Neural cell (in vitro differentiated cells): ENCODE measurements at regions not wholly inside any gene's neighbourhood (a gene's known extent, or its start where the extent isn't known, plus 50 kb on each side); places are given as distances from the start of the nearest gene placed in this dataset.

Experiments used
- H2AFZ ChIP-seq: fragments of 200-600, 300-800 bp; sonication (generic), shearing (Covaris generic); 2 replicates; pipeline ENCODE4 v1.6.0; 2014; ENCODE audit warnings: low read depth, mild to moderate bottlenecking, antibody characterized with exemption, low read length, moderate library complexity
- H3F3A ChIP-seq: fragments of 200-600 bp; shearing (Covaris generic); 2 replicates; pipeline ENCODE4 v1.6.1; 2016; ENCODE audit warnings: mild to moderate bottlenecking, moderate library complexity, mixed read lengths, antibody characterized with exemption, low read length; ENCODE audit not compliant: insufficient read depth, poor library complexity, severe bottlenecking
- H3K27ac ChIP-seq: fragments of 200-600, 300-800 bp; sonication (generic), shearing (Covaris generic); 2 replicates; pipeline ENCODE4 v1.5.1; 2014; ENCODE audit warnings: mild to moderate bottlenecking, low read length, moderate library complexity
- H3K27me3 ChIP-seq: fragments of 300-800, 200-600 bp; sonication (generic), shearing (Covaris generic); 2 replicates; pipeline ENCODE4 v1.6.0; 2014; ENCODE audit warnings: mild to moderate bottlenecking, low read depth, low read length, moderate library complexity; ENCODE audit not compliant: insufficient read depth
- H3K36me3 ChIP-seq: fragments of 300-800, 200-600 bp; sonication (generic), shearing (Covaris generic); 2 replicates; pipeline ENCODE4 v1.5.1; 2014; ENCODE audit warnings: mild to moderate bottlenecking, antibody characterized with exemption, low read length, moderate library complexity; ENCODE audit not compliant: insufficient read depth
- H3K4me2 ChIP-seq: fragments of 300-800, 200-600 bp; sonication (generic), shearing (Covaris generic); 2 replicates; pipeline ENCODE4 v1.6.0; 2014; ENCODE audit warnings: mild to moderate bottlenecking, low read length
- H3K4me3 ChIP-seq: fragments of 300-800, 200-600 bp; sonication (generic), shearing (Covaris generic); 2 replicates; pipeline ENCODE4 v1.5.1; 2014; ENCODE audit warnings: mild to moderate bottlenecking, low read length, moderate library complexity
- H3K79me2 ChIP-seq: fragments of 200-600 bp; shearing (Covaris generic); replicated peaks from 2 replicates; pipeline ENCODE4 v1.6.0; 2014; ENCODE audit warnings: mild to moderate bottlenecking, low read length, moderate library complexity; ENCODE audit not compliant: insufficient read depth
- H3K9ac ChIP-seq: fragments of 300-800, 200-600 bp; sonication (generic), shearing (Covaris generic); 2 replicates; pipeline ENCODE4 v1.6.1; 2016; ENCODE audit warnings: mild to moderate bottlenecking, low read length, mixed read lengths
- H3K9me2 ChIP-seq: fragments of 200-600 bp; shearing (Covaris generic); 2 replicates; pipeline ENCODE4 v1.6.1; 2016; ENCODE audit warnings: mild to moderate bottlenecking, low read length, mixed read lengths; ENCODE audit not compliant: insufficient read depth
- H3K9me3 ChIP-seq: fragments of 200-600, 300-800 bp; sonication (generic), shearing (Covaris generic); 2 replicates; pipeline ENCODE4 v1.6.1; 2016; ENCODE audit warnings: mild to moderate bottlenecking, mixed run types, low read length, moderate library complexity, mixed read lengths
- H4K20me1 ChIP-seq: fragments of 200-600 bp; shearing (Covaris generic); 2 replicates; pipeline ENCODE4 v1.6.1; 2016; ENCODE audit warnings: mild to moderate bottlenecking, mixed run types; ENCODE audit not compliant: insufficient read depth
- EP300 ChIP-seq: fragments of 450-650 bp; conservative IDR thresholded peaks from 2 replicates; pipeline ENCODE4 v1.6.1; 2014; ENCODE audit warnings: antibody characterized with exemption, mild to moderate bottlenecking, moderate library complexity; ENCODE audit not compliant: poor library complexity, severe bottlenecking
- EZH2 ChIP-seq: fragments of 200-600, 300-800 bp; shearing (Covaris generic), sonication (generic); IDR thresholded peaks from 2 replicates; pipeline ENCODE4 v1.6.1; 2014; ENCODE audit warnings: antibody characterized with exemption, low read length, borderline replicate concordance, mild to moderate bottlenecking; ENCODE audit not compliant: insufficient read depth, poor library complexity, severe bottlenecking
- MXI1 ChIP-seq: fragments of 450-650 bp; conservative IDR thresholded peaks from 2 replicates; pipeline ENCODE4 v1.6.1; 2014; ENCODE audit warnings: antibody characterized with exemption, mild to moderate bottlenecking; ENCODE audit not compliant: poor library complexity, severe bottlenecking
- POLR2AphosphoS5 ChIP-seq: IDR thresholded peaks from 2 replicates; pipeline ENCODE4 v1.6.1; 2012
- RAD21 ChIP-seq: fragments of 450-650 bp; conservative IDR thresholded peaks from 2 replicates; pipeline ENCODE4 v1.6.1; 2014; ENCODE audit warnings: antibody characterized with exemption, mild to moderate bottlenecking, moderate library complexity
- SMC3 ChIP-seq: fragments of 450-650 bp; conservative IDR thresholded peaks from 2 replicates; pipeline ENCODE4 v1.6.1; 2014; ENCODE audit warnings: antibody characterized with exemption, mild to moderate bottlenecking, moderate library complexity; ENCODE audit not compliant: poor library complexity
- TAF1 ChIP-seq: IDR thresholded peaks from 2 replicates; pipeline ENCODE4 v1.6.1; 2012; ENCODE audit warnings: low read depth
- TF ChIP-seq, protein P1 (sequence below): IDR thresholded peaks from 2 replicates; pipeline ENCODE4 v1.6.1; 2012; ENCODE audit warnings: borderline replicate concordance
- TF ChIP-seq, protein P2 (sequence below): fragments of 450-650 bp; IDR thresholded peaks from 2 replicates; pipeline ENCODE4 v1.5.1; 2014; ENCODE audit warnings: antibody characterized with exemption, mild to moderate bottlenecking, moderate library complexity; ENCODE audit not compliant: poor library complexity, severe bottlenecking

DNA sequence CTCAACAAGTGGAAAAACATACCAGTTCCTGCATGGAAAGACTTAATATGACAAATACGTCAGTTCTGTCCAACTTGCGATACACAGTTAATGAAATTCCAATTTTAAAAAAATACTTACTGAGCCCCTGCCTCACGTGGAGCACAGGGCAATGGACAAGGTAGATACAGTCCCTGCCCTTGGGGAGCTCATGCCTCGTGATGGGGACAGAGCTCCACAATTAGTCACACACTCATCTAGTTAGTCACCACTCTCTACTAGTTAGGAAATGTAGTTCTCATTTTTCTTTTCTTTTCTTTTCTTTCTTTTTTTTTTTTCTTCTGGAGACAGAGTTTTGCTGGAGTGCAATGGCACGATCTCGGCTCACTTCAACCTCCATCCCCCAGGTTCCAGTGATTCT is 74.7 kb upstream of the CDH5 start:
- no peak overlapping the region for H3K4me2 ChIP-seq
- H3K9me2 ChIP-seq = no peaks in the 10 kb centered on the region
- no peak overlapping the region for H2AFZ ChIP-seq
- no peaks in the 10 kb centered on the region for H3K79me2 ChIP-seq
- TF ChIP-seq EZH2 (no peak), EP300 (no peak), POLR2AphosphoS5 (no peak), MXI1 (no peak), TAF1 (no peak), RAD21 (no peak), SMC3 (no peak)
- TF ChIP-seq, protein P1, sequence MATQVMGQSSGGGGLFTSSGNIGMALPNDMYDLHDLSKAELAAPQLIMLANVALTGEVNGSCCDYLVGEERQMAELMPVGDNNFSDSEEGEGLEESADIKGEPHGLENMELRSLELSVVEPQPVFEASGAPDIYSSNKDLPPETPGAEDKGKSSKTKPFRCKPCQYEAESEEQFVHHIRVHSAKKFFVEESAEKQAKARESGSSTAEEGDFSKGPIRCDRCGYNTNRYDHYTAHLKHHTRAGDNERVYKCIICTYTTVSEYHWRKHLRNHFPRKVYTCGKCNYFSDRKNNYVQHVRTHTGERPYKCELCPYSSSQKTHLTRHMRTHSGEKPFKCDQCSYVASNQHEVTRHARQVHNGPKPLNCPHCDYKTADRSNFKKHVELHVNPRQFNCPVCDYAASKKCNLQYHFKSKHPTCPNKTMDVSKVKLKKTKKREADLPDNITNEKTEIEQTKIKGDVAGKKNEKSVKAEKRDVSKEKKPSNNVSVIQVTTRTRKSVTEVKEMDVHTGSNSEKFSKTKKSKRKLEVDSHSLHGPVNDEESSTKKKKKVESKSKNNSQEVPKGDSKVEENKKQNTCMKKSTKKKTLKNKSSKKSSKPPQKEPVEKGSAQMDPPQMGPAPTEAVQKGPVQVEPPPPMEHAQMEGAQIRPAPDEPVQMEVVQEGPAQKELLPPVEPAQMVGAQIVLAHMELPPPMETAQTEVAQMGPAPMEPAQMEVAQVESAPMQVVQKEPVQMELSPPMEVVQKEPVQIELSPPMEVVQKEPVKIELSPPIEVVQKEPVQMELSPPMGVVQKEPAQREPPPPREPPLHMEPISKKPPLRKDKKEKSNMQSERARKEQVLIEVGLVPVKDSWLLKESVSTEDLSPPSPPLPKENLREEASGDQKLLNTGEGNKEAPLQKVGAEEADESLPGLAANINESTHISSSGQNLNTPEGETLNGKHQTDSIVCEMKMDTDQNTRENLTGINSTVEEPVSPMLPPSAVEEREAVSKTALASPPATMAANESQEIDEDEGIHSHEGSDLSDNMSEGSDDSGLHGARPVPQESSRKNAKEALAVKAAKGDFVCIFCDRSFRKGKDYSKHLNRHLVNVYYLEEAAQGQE = no peak
- TF ChIP-seq, protein P2, sequence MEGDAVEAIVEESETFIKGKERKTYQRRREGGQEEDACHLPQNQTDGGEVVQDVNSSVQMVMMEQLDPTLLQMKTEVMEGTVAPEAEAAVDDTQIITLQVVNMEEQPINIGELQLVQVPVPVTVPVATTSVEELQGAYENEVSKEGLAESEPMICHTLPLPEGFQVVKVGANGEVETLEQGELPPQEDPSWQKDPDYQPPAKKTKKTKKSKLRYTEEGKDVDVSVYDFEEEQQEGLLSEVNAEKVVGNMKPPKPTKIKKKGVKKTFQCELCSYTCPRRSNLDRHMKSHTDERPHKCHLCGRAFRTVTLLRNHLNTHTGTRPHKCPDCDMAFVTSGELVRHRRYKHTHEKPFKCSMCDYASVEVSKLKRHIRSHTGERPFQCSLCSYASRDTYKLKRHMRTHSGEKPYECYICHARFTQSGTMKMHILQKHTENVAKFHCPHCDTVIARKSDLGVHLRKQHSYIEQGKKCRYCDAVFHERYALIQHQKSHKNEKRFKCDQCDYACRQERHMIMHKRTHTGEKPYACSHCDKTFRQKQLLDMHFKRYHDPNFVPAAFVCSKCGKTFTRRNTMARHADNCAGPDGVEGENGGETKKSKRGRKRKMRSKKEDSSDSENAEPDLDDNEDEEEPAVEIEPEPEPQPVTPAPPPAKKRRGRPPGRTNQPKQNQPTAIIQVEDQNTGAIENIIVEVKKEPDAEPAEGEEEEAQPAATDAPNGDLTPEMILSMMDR = no peak
- no peak overlapping the region for H3K9ac ChIP-seq
- H3K9me3 ChIP-seq = no peaks in the 10 kb centered on the region
- no peak overlapping the region for H3K4me3 ChIP-seq
- no peaks in the 10 kb centered on the region for H3F3A ChIP-seq
- H4K20me1 ChIP-seq = no peaks in the 10 kb centered on the region
- H3K36me3 ChIP-seq = no peaks in the 10 kb centered on the region
- H3K27me3 ChIP-seq = no peaks in the 10 kb centered on the region
- H3K27ac ChIP-seq = no peak overlapping the region

DNA sequence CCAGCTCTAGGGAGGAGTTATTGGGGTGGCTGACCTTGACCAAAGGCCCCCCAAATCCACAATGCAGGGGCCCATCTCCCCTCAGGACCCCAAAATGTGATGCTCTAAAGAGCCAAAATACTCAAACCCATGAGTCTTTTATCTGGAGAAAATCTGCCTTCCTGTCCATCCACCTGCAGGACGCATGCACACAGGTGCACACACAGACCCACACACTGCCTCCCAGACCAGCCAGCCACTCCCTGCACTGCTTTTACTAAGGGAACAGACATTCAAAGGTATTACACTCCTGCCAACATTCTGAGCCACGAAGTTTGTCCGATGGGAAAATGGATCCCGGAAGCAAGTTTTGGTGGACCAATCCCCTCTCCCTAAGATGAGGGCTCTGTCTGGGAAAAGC is 76.1 kb upstream of the CDH5 start:
- Histone ChIP-seq H3K4me2 (no peak overlapping the region), H3K27ac (no peak overlapping the region), H3K79me2 (no peaks in the 10 kb centered on the region), H2AFZ (no peak overlapping the region), H3K9me3 (no peaks in the 10 kb centered on the region), H3K36me3 (no peaks in the 10 kb centered on the region), H3K9ac (no peak overlapping the region), H3F3A (no peaks in the 10 kb centered on the region), H3K27me3 (no peaks in the 10 kb centered on the region), H3K9me2 (no peaks in the 10 kb centered on the region), H4K20me1 (no peaks in the 10 kb centered on the region), H3K4me3 (no peak overlapping the region)
- TF ChIP-seq SMC3 = no peak
- TF ChIP-seq MXI1 = no peak
- TF ChIP-seq TAF1 = no peak
- TF ChIP-seq EZH2 = no peak
- no peak for TF ChIP-seq RAD21
- TF ChIP-seq, protein P1 = no peak
